ENCODE measurements at regions not wholly inside any gene's neighbourhood (a gene's known extent, or its start where the extent isn't known, plus 50 kb on each side); places are given as distances from the start of the nearest gene placed in this dataset.

DNA sequence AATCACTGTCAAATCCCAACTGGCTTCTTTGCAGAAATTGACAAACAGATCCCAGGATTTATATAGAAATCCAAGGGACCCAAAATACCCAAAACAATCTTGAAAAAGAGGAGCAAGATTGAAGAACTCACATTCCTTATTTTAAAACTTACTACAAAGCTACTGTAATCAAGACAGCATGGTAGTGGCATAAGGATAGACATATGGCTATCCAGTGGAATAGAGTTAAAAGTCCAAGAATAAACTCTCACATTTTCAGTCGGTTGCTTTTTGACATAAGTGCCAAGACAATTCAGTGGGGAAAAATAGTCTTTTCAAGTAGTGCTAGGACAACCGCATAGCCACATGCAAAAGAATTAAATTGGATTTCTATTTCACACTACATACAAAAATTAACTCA is 81.0 kb upstream of the HOXC13 start:
- ChIA-PET CTCF (no interaction called here), POLR2A (no interaction called here)
- Histone ChIP-seq H3K36me3 (ENCODE audit: insufficient read depth, low read length) (no peaks in the 10 kb centered on the region), H3K4me3 (ENCODE audit: low read length) (no peak overlapping the region), H3K27ac (ENCODE audit: low read depth in 1 of 2, low read length in 2 of 2) (no peak overlapping the region), H3K27me3 (ENCODE audit: control insufficient read depth in 1 of 2, insufficient read depth in 2 of 2, low read length in 2 of 2) (peaks cover 14 to 45% of the 10 kb centered on the region in 2 experiments), H3K4me1 (ENCODE audit: insufficient read depth, low read length) (no peaks in the 10 kb centered on the region), H3K9me3 (ENCODE audit: control insufficient read depth in 1 of 2, insufficient read depth in 1 of 2, low read length in 2 of 2) (no peaks in the 10 kb centered on the region)
- H3K4me3 Mint-ChIP-seq = no peak overlapping the region
- ATAC-seq (ENCODE audit: poor library complexity) = no peak
- no peaks in the 10 kb centered on the region for H3K36me3 Mint-ChIP-seq (ENCODE audit: low read depth)
- intact Hi-C loops (cut with DNase I, micrococcal nuclease) = no loop called here
- no peak overlapping the region for H3K27ac Mint-ChIP-seq
- DNase-seq = no peak
- TF ChIP-seq, protein P1, sequence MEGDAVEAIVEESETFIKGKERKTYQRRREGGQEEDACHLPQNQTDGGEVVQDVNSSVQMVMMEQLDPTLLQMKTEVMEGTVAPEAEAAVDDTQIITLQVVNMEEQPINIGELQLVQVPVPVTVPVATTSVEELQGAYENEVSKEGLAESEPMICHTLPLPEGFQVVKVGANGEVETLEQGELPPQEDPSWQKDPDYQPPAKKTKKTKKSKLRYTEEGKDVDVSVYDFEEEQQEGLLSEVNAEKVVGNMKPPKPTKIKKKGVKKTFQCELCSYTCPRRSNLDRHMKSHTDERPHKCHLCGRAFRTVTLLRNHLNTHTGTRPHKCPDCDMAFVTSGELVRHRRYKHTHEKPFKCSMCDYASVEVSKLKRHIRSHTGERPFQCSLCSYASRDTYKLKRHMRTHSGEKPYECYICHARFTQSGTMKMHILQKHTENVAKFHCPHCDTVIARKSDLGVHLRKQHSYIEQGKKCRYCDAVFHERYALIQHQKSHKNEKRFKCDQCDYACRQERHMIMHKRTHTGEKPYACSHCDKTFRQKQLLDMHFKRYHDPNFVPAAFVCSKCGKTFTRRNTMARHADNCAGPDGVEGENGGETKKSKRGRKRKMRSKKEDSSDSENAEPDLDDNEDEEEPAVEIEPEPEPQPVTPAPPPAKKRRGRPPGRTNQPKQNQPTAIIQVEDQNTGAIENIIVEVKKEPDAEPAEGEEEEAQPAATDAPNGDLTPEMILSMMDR (IDR thresholded peaks at IDR 0.05) = no peak
- no peaks in the 10 kb centered on the region for H3K4me1 Mint-ChIP-seq (ENCODE audit: low read depth)
- no peaks in the 10 kb centered on the region for H3K9me3 Mint-ChIP-seq
- H3K27me3 Mint-ChIP-seq = peaks cover 50% of the 10 kb centered on the region

DNA sequence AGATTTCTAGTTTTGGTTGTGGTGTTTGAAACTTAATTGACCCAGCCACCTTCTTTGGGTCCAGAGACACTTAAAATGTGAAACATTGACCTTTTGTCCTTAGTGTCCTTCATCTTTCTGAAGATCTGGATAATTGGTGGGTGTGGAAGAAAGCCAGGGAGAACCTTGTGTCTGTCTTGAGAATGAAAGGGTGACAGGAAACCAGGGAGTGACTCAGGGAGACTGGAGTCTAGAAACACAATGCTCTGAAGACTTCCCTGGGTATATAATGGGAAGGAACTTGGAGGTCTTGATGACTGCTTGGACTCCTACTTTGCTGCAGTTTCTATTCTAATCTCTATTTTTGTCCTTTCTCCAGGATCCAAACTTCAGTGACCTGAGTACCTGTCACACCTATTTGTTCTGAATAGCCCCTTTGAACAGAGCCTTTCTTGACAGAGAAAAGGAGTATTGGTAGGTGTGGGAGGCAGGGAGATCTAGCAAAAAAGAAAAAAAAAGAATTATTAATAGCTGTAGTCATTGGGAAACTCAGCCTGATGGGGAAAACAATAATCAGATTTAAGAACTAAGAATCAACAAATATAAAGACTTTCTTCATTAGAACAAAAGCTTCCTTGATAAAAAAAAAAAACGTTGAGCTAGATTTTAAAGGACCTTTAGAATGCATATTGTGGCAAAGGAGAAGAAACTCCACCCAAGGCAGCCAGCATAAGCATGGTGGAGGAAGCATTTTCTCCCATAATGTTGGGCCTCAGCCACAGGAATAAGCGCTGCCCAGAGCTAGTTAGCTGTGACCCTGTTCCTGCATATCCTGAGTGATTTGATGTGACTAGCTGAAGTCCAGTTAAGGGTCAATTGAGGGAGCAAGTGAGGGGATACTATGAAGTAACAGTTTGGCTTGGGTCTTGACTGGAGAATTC is 77.9 kb upstream of the HOXC13 start:
- Mint-ChIP-seq H3K9me3 (no peaks in the 10 kb centered on the region), H3K27ac (no peak overlapping the region), H3K4me1 (ENCODE audit: low read depth) (no peaks in the 10 kb centered on the region), H3K27me3 (peaks cover 30% of the 10 kb centered on the region), H3K4me3 (no peak overlapping the region), H3K36me3 (ENCODE audit: low read depth) (no peaks in the 10 kb centered on the region)
- ChIA-PET POLR2A (no interaction called here), CTCF (no interaction called here)
- H3K4me1 ChIP-seq (ENCODE audit: insufficient read depth, low read length) = no peaks in the 10 kb centered on the region
- DNase-seq (no peak), ATAC-seq (ENCODE audit: poor library complexity) (no peak)
- H3K9me3 ChIP-seq (ENCODE audit: control insufficient read depth in 1 of 2, insufficient read depth in 1 of 2, low read length in 2 of 2) = no peaks in the 10 kb centered on the region
- peaks cover 6 to 37% of the 10 kb centered on the region in 2 experiments for H3K27me3 ChIP-seq (ENCODE audit: control insufficient read depth in 1 of 2, insufficient read depth in 2 of 2, low read length in 2 of 2)
- H3K4me3 ChIP-seq (ENCODE audit: low read length) = no peak overlapping the region
- TF ChIP-seq, protein P1 (IDR thresholded peaks at IDR 0.05) = no peak
- no peak overlapping the region for H3K27ac ChIP-seq (ENCODE audit: low read depth in 1 of 2, low read length in 2 of 2)
- H3K36me3 ChIP-seq (ENCODE audit: insufficient read depth, low read length) = no peaks in the 10 kb centered on the region
- intact Hi-C loops (cut with DNase I, micrococcal nuclease) = no loop called here

DNA sequence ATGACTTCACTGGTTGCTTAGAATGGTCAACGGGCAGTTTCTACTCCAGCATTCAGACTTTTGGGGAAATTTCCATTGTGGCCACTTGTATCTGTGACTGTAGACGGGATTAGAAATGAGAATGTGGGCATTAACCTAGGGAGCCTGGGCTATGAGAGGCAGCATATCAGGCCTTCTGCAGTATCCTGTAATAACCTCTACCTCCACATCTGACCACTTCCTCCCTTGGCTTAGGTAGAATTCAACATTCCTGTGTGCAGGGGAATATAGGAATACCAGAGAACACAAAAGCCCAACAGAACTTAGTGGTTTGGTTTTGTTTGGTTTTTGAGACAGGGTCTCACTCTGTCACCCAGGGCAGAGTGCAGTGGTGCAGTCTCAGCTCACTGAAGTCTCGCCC is 76.4 kb upstream of the HOXC13 start:
- no peaks in the 10 kb centered on the region for H3K9me3 Mint-ChIP-seq
- H3K36me3 Mint-ChIP-seq (ENCODE audit: low read depth) = no peaks in the 10 kb centered on the region
- peaks cover 27% of the 10 kb centered on the region for H3K27me3 Mint-ChIP-seq
- ATAC-seq (ENCODE audit: poor library complexity) (no peak), DNase-seq (no peak)
- ChIA-PET POLR2A (no interaction called here), CTCF (no interaction called here)
- Histone ChIP-seq H3K4me3 (ENCODE audit: low read length) (no peak overlapping the region), H3K4me1 (ENCODE audit: insufficient read depth, low read length) (no peaks in the 10 kb centered on the region), H3K27ac (ENCODE audit: low read depth in 1 of 2, low read length in 2 of 2) (no peak overlapping the region), H3K36me3 (ENCODE audit: insufficient read depth, low read length) (no peaks in the 10 kb centered on the region), H3K9me3 (ENCODE audit: control insufficient read depth in 1 of 2, insufficient read depth in 1 of 2, low read length in 2 of 2) (no peaks in the 10 kb centered on the region), H3K27me3 (ENCODE audit: control insufficient read depth in 1 of 2, insufficient read depth in 2 of 2, low read length in 2 of 2) (peaks cover 2 to 29% of the 10 kb centered on the region in 2 experiments)
- H3K4me3 Mint-ChIP-seq = no peak overlapping the region
- intact Hi-C loops (cut with DNase I, micrococcal nuclease) = no loop called here
- H3K27ac Mint-ChIP-seq = no peak overlapping the region
- TF ChIP-seq, protein P1 (IDR thresholded peaks at IDR 0.05) = no peak
- no peaks in the 10 kb centered on the region for H3K4me1 Mint-ChIP-seq (ENCODE audit: low read depth)
